ENCODE measurements at regions not wholly inside any gene's neighbourhood (a gene's known extent, or its start where the extent isn't known, plus 50 kb on each side); places are given as distances from the start of the nearest gene placed in this dataset.
"Not testable (repeated sequence)": the region's sequence is repeated elsewhere in the genome, so short reads cannot be mapped to it uniquely, and the experiment has no call there.

- DNase-seq: no peak
These were observed 600.6 kb upstream of the FAT3 start for GRCh38 chr11:91624021-91624420.

GRCh38 chr11:91608677-91609076 lies 615.9 kb upstream of the FAT3 start:
- DNase-seq: no peak

- DNase-seq: no peak
These were observed 628.5 kb upstream of the FAT3 start for GRCh38 chr11:91596111-91596510.

- DNase-seq: no peak
These were observed 633.6 kb upstream of the FAT3 start for GRCh38 chr11:91591021-91591420.

GRCh38 chr11:91587131-91587530 lies 637.5 kb upstream of the FAT3 start:
- DNase-seq: no peak

- peak; percentile 71 for DNase-seq
These were observed 639.4 kb upstream of the FAT3 start for GRCh38 chr11:91585035-91585801.

GRCh38 chr11:91563176-91563575 lies 661.4 kb upstream of the FAT3 start:
- no peak for DNase-seq

GRCh38 chr11:91560434-91560833 lies 664.2 kb upstream of the FAT3 start:
- no peak for DNase-seq

- DNase-seq: no peak
These were observed 686.6 kb upstream of the FAT3 start for GRCh38 chr11:91538065-91538464.

GRCh38 chr11:91536366-91536765 lies 688.3 kb upstream of the FAT3 start:
- DNase-seq: no peak

- DNase-seq: no peak
These were observed 695.7 kb upstream of the FAT3 start for GRCh38 chr11:91528965-91529364.

- peak; percentile 11 for DNase-seq
These were observed 697.1 kb upstream of the FAT3 start for GRCh38 chr11:91527380-91528030.

GRCh38 chr11:91513734-91514133 lies 710.9 kb upstream of the FAT3 start:
- DNase-seq: peak; percentile 57

- DNase-seq: no peak
These were observed 726.8 kb upstream of the FAT3 start for GRCh38 chr11:91497847-91498246.

- peak; percentile 25 for DNase-seq
These were observed 728.8 kb upstream of the FAT3 start for GRCh38 chr11:91495837-91496236.

GRCh38 chr11:91489989-91490388 lies 734.6 kb upstream of the FAT3 start:
- DNase-seq: no peak

- DNase-seq: not testable (repeated sequence)
These were observed 740.7 kb upstream of the FAT3 start for GRCh38 chr11:91483956-91484355.

- not testable (repeated sequence) for DNase-seq
These were observed 742.7 kb upstream of the FAT3 start for GRCh38 chr11:91481875-91482274.

- no peak for DNase-seq
These were observed 754.0 kb upstream of the FAT3 start for GRCh38 chr11:91470656-91471055.

GRCh38 chr11:91459840-91460239 lies 764.8 kb upstream of the FAT3 start:
- no peak for DNase-seq

- DNase-seq: no peak
These were observed 778.4 kb upstream of the FAT3 start for GRCh38 chr11:91446267-91446666.

GRCh38 chr11:91435694-91436395 lies 788.8 kb upstream of the FAT3 start:
- DNase-seq: peak; percentile 29

- DNase-seq: no peak
These were observed 791.2 kb upstream of the FAT3 start for GRCh38 chr11:91433284-91434010.

Measured in OCI-M1 (cell line).